Hindlimb muscle (tissue), 1 donor: ENCODE measurements at regions not wholly inside any gene's neighbourhood (a gene's known extent, or its start where the extent isn't known, plus 50 kb on each side); places are given as distances from the start of the nearest gene placed in this dataset.
"Not testable (repeated sequence)": the region's sequence is repeated elsewhere in the genome, so short reads cannot be mapped to it uniquely, and the experiment has no call there.

Source experiments
- DNase-seq: peaks from one replicate; pipeline ENCODE4 v3.0.0-alpha.2; 2013

- no peak for DNase-seq
Measured at GRCh38 chr5:174900240-174900865, 176.0 kb downstream of the MSX2 start.

- no peak for DNase-seq
Measured at GRCh38 chr5:174897281-174897950, 173.0 kb downstream of the MSX2 start.

GRCh38 chr5:174895360-174895759 is 171.0 kb downstream of the MSX2 start:
- no peak for DNase-seq

- DNase-seq, result no peak
Measured at GRCh38 chr5:174892742-174893141, 168.4 kb downstream of the MSX2 start.

GRCh38 chr5:174880412-174881200 is 156.2 kb downstream of the MSX2 start:
- DNase-seq, result not testable (repeated sequence)

- DNase-seq, result no peak
Measured at GRCh38 chr5:174877987-174878386, 153.6 kb downstream of the MSX2 start.

GRCh38 chr5:174872271-174872670 is 147.9 kb downstream of the MSX2 start:
- DNase-seq, result no peak

GRCh38 chr5:174852143-174852542 is 127.8 kb downstream of the MSX2 start:
- DNase-seq, result no peak

GRCh38 chr5:174850565-174851169 is 126.3 kb downstream of the MSX2 start:
- DNase-seq, result no peak

GRCh38 chr5:174849426-174849825 is 125.0 kb downstream of the MSX2 start:
- DNase-seq, result no peak

GRCh38 chr5:174844971-174845370 is 120.6 kb downstream of the MSX2 start:
- DNase-seq, result no peak

GRCh38 chr5:174843263-174844250 is 119.2 kb downstream of the MSX2 start:
- no peak for DNase-seq

GRCh38 chr5:174840435-174840834 is 116.1 kb downstream of the MSX2 start:
- DNase-seq, result no peak

GRCh38 chr5:174839196-174839595 is 114.8 kb downstream of the MSX2 start:
- DNase-seq, result no peak

GRCh38 chr5:174837919-174838902 is 113.8 kb downstream of the MSX2 start:
- DNase-seq, result no peak

GRCh38 chr5:174834081-174834480 is 109.7 kb downstream of the MSX2 start:
- DNase-seq, result no peak

- DNase-seq, result no peak
Measured at GRCh38 chr5:174832811-174833210, 108.4 kb downstream of the MSX2 start.

- DNase-seq, result no peak
Measured at GRCh38 chr5:174832025-174832424, 107.6 kb downstream of the MSX2 start.

GRCh38 chr5:174831031-174831660 is 106.8 kb downstream of the MSX2 start:
- DNase-seq, result no peak

GRCh38 chr5:174829511-174829864 is 105.1 kb downstream of the MSX2 start:
- no peak for DNase-seq
